Body of pancreas (tissue), 4 donors: ENCODE measurements at regions not wholly inside any gene's neighbourhood (a gene's known extent, or its start where the extent isn't known, plus 50 kb on each side); places are given as distances from the start of the nearest gene placed in this dataset.

ENCODE experiments used
- ATAC-seq: fragments of 150-250 bp; one replicate; pipeline ENCODE4 v1.9.1; 2016
- DNase-seq, 4 donors: peaks; one replicate each; pipeline ENCODE4 v3.0.0-alpha.2; 2019
- H3K27ac ChIP-seq, 4 donors: fragments of 200-600 bp; sonication (generic); 1 replicate in 3 of 4; 2 replicates in 1 of 4; pipeline versions ENCODE4 v1.5.1 to v1.6.1; 2016 to 2019; ENCODE audit warnings: mild to moderate bottlenecking in 1 of 4, mixed read lengths in 1 of 4, moderate library complexity in 1 of 4
- H3K27me3 ChIP-seq, 2 donors: fragments of 200-600 bp; sonication (generic); one replicate each; pipeline ENCODE4 v1.6.0; 2016; ENCODE audit warnings: mild to moderate bottlenecking in 1 of 2
- H3K36me3 ChIP-seq, 2 donors: fragments of 200-600 bp; sonication (generic); replicated peaks in 1 of 2; 2 replicates each; pipeline ENCODE4 v1.5.1; 2016; ENCODE audit warnings: low read depth in 2 of 2; ENCODE audit not compliant: insufficient read depth in 1 of 2
- H3K4me1 ChIP-seq: fragments of 200-600 bp; sonication (generic); one replicate; pipeline ENCODE4 v1.6.0; 2016
- H3K4me3 ChIP-seq, 2 donors: fragments of 200-600 bp; sonication (generic); 1 replicate in 1 of 2; 2 replicates in 1 of 2; pipeline ENCODE4 v1.5.1; 2016 to 2019
- H3K9me3 ChIP-seq, 3 donors: fragments of 200-600 bp; sonication (generic); 1 replicate in 2 of 3; 2 replicates in 1 of 3; pipeline ENCODE4 v1.5.1; 2016
- CTCF ChIP-seq, 7 experiments: fragments of 450-650 bp in 4 of 7; fragments of 200-600 bp in 3 of 7; sonication (generic) in 3 of 7; IDR thresholded peaks; one replicate each; pipeline ENCODE4 v1.5.1; 2016 to 2019; ENCODE audit warnings: antibody characterized with exemption in 7 of 7
- POLR2A ChIP-seq, 3 donors: fragments of 450-650 bp; IDR thresholded peaks; one replicate each; pipeline ENCODE4 v1.6.1; 2016; ENCODE audit warnings: antibody characterized with exemption in 3 of 3, mild to moderate bottlenecking in 2 of 3
- WGBS, 2 donors: methylation state at CpG; one replicate each; pipeline ENCODE4 v1.1.5; 2017; 5-methylcytosine and 5-hydroxymethylcytosine counted together
- intact Hi-C: fragments of 100-400 bp; cut with DNase I; formaldehyde crosslinking; loops from one replicate; pipeline ENCODE4 v1.15.1; 2023

- Histone ChIP-seq H3K9me3 (no peaks in the 10 kb centered on the region), H3K27me3 (no peaks in the 10 kb centered on the region), H3K27ac (no peak overlapping the region), H3K36me3 (no peaks in the 10 kb centered on the region), H3K4me1 (no peaks in the 10 kb centered on the region), H3K4me3 (no peak overlapping the region)
- intact Hi-C loops, result no loop called here
- TF ChIP-seq POLR2A (IDR thresholded peaks at IDR 0.05), result no peak
- no peak for TF ChIP-seq CTCF (IDR thresholded peaks at IDR 0.05)
- WGBS, 2 donors, result 61 to 74% methylated on average over 2 of the region's 2 CpGs
- no peak for ATAC-seq
- no peak for DNase-seq
Observed at GRCh38 chr12:126757326-126757725, 1509.6 kb upstream of the TMEM132C start.

GRCh38 chr12:126760092-126760491 is 1506.9 kb upstream of the TMEM132C start:
- Histone ChIP-seq H3K27me3 (no peaks in the 10 kb centered on the region), H3K27ac (no peak overlapping the region), H3K4me1 (no peaks in the 10 kb centered on the region), H3K9me3 (peaks cover 0 to 19% (median 0%) of the 10 kb centered on the region in 3 donors), H3K36me3 (no peaks in the 10 kb centered on the region), H3K4me3 (no peak overlapping the region)
- no peak for TF ChIP-seq CTCF (IDR thresholded peaks at IDR 0.05)
- TF ChIP-seq POLR2A (IDR thresholded peaks at IDR 0.05), result no peak
- DNase-seq (no peak), ATAC-seq (no peak)
- 26 to 78% methylated on average over 3 of the region's 3 CpGs for WGBS, 2 donors
- intact Hi-C loops, result no loop called here

GRCh38 chr12:126761420-126761819 is 1505.5 kb upstream of the TMEM132C start:
- Histone ChIP-seq H3K27ac (no peak overlapping the region), H3K4me1 (no peaks in the 10 kb centered on the region), H3K36me3 (no peaks in the 10 kb centered on the region), H3K27me3 (no peaks in the 10 kb centered on the region), H3K9me3 (peaks cover 0 to 19% (median 0%) of the 10 kb centered on the region in 3 donors), H3K4me3 (no peak overlapping the region)
- DNase-seq, result no peak
- no peak for ATAC-seq
- WGBS, 2 donors, result 75 to 81% methylated on average over 2 of the region's 2 CpGs
- TF ChIP-seq POLR2A (IDR thresholded peaks at IDR 0.05) (no peak), CTCF (IDR thresholded peaks at IDR 0.05) (no peak)
- intact Hi-C loops, result no loop called here

GRCh38 chr12:126762150-126762549 is 1504.8 kb upstream of the TMEM132C start:
- no peaks in the 10 kb centered on the region for H3K4me1 ChIP-seq
- no peaks in the 10 kb centered on the region for H3K36me3 ChIP-seq
- peaks cover 0 to 26% (median 0%) of the 10 kb centered on the region in 3 donors for H3K9me3 ChIP-seq
- H3K4me3 ChIP-seq, result no peak overlapping the region
- DNase-seq, result no peak
- TF ChIP-seq POLR2A (IDR thresholded peaks at IDR 0.05) (no peak), CTCF (IDR thresholded peaks at IDR 0.05) (no peak)
- no peak overlapping the region for H3K27ac ChIP-seq
- H3K27me3 ChIP-seq, result no peaks in the 10 kb centered on the region
- ATAC-seq, result no peak
- WGBS, 2 donors, result 71 to 72% methylated on average over 4 of the region's 4 CpGs
- intact Hi-C loops, result no loop called here

- intact Hi-C loops, result no loop called here
- no peak overlapping the region for H3K4me3 ChIP-seq
- no peaks in the 10 kb centered on the region for H3K27me3 ChIP-seq
- no peak overlapping the region for H3K27ac ChIP-seq
- TF ChIP-seq POLR2A (IDR thresholded peaks at IDR 0.05) (no peak), CTCF (IDR thresholded peaks at IDR 0.05) (no peak)
- DNase-seq (no peak), ATAC-seq (no peak)
- no peaks in the 10 kb centered on the region for H3K36me3 ChIP-seq
- WGBS, 2 donors, result 60 to 62% methylated on average over 2 of the region's 2 CpGs
- H3K4me1 ChIP-seq, result no peaks in the 10 kb centered on the region
- peaks cover 0 to 30% (median 0%) of the 10 kb centered on the region in 3 donors for H3K9me3 ChIP-seq
Observed at GRCh38 chr12:126763359-126763758, 1503.6 kb upstream of the TMEM132C start.
